WTC11 (cell line): ENCODE measurements at regions not wholly inside any gene's neighbourhood (a gene's known extent, or its start where the extent isn't known, plus 50 kb on each side); places are given as distances from the start of the nearest gene placed in this dataset.
"Not testable (repeated sequence)": the region's sequence is repeated elsewhere in the genome, so short reads cannot be mapped to it uniquely, and the experiment has no call there.

Experiments used
- CTCF ChIP-seq: fragments of 200-600 bp; IDR thresholded peaks from 2 replicates; pipeline ENCODE4 v1.8.0; 2022; ENCODE audit warnings: antibody characterized with exemption
- E2F1 ChIP-seq: sonication (generic); formaldehyde crosslinking; IDR thresholded peaks from 2 replicates; pipeline ENCODE4 v1.8.0; 2022; ENCODE audit warnings: mild to moderate bottlenecking, missing genetic modification reagents
- ELF4 ChIP-seq: sonication (generic); formaldehyde crosslinking; IDR thresholded peaks from 2 replicates; pipeline ENCODE4 v1.8.1; 2022; ENCODE audit warnings: low read depth, mild to moderate bottlenecking, moderate library complexity, missing genetic modification reagents
- MXD4 ChIP-seq: fragments of 250-450 bp; sonication (Bioruptor Pico); IDR thresholded peaks from 2 replicates; pipeline ENCODE4 v1.8.0; 2021; ENCODE audit warnings: mild to moderate bottlenecking, moderate library complexity, borderline replicate concordance
- MYBL2 ChIP-seq: sonication (generic); formaldehyde crosslinking; IDR thresholded peaks from 2 replicates; pipeline ENCODE4 v1.8.1; 2023; ENCODE audit warnings: mild to moderate bottlenecking, moderate library complexity, missing genetic modification reagents
- NR2C2 ChIP-seq: sonication (generic); formaldehyde crosslinking; IDR thresholded peaks from 2 replicates; pipeline ENCODE4 v1.8.0; 2022; ENCODE audit warnings: mild to moderate bottlenecking, missing genetic modification reagents
- NR3C1 ChIP-seq: sonication (generic); formaldehyde crosslinking; conservative IDR thresholded peaks from 2 replicates; pipeline ENCODE4 v1.8.1; 2023; ENCODE audit warnings: low read depth, mild to moderate bottlenecking, missing genetic modification reagents
- SP1 ChIP-seq: sonication (generic); formaldehyde crosslinking; conservative IDR thresholded peaks from 2 replicates; pipeline ENCODE4 v1.8.1; 2022; ENCODE audit warnings: missing genetic modification reagents
- TEAD4 ChIP-seq: sonication (generic); formaldehyde crosslinking; IDR thresholded peaks from 2 replicates; pipeline ENCODE4 v1.8.0; 2022; ENCODE audit warnings: mild to moderate bottlenecking, missing genetic modification reagents
- ZNF219 ChIP-seq: sonication (generic); formaldehyde crosslinking; IDR thresholded peaks from 2 replicates; pipeline ENCODE4 v1.8.0; 2023; ENCODE audit warnings: missing genetic modification reagents, mild to moderate bottlenecking, borderline replicate concordance
- ZNF423 ChIP-seq: fragments of 250-450 bp; sonication (Bioruptor Pico); IDR thresholded peaks from 2 replicates; pipeline ENCODE4 v2.1.2; 2022; ENCODE audit warnings: mild to moderate bottlenecking, moderate library complexity
- ZNF425 ChIP-seq: fragments of 250-450 bp; sonication (Bioruptor Pico); conservative IDR thresholded peaks from 2 replicates; pipeline ENCODE4 v1.9.0; 2021; ENCODE audit warnings: mild to moderate bottlenecking
- TF ChIP-seq, protein P1 (sequence below): sonication (generic); formaldehyde crosslinking; conservative IDR thresholded peaks from 2 replicates; pipeline ENCODE4 v1.8.1; 2023; ENCODE audit warnings: mild to moderate bottlenecking, low read depth, missing genetic modification reagents, moderate library complexity
- TF ChIP-seq, protein P2 (sequence below): sonication (generic); formaldehyde crosslinking; IDR thresholded peaks from 2 replicates; pipeline ENCODE4 v1.8.1; 2022; ENCODE audit warnings: low read depth, missing genetic modification reagents, borderline replicate concordance

DNA sequence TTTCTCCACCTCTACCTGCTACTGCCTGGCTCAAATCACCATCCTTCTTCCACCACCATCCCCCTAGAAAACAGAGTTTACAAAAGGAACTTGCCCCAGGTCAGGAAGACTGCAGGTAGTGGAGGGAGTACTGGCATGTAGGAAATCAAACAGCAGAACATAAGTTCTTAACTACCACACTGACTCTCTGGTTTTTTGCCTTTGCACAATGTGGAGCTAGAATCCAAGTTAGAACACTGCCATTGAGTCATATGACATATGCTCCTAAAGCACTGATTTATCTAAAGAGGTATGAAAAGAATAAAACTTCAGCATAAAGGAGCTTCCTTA lies 81.9 kb downstream of the SYT15 start:
- not testable (repeated sequence) for TF ChIP-seq CTCF; MXD4; NR2C2 (CRISPR knock-in tag); ZNF423; NR3C1 (CRISPR knock-in tag); E2F1 (CRISPR knock-in tag); ZNF425 (CRISPR knock-in tag); SP1 (CRISPR knock-in tag); MYBL2 (CRISPR knock-in tag); TEAD4 (CRISPR knock-in tag); ZNF219 (CRISPR knock-in tag); ELF4 (CRISPR knock-in tag)
- TF ChIP-seq, protein P1, sequence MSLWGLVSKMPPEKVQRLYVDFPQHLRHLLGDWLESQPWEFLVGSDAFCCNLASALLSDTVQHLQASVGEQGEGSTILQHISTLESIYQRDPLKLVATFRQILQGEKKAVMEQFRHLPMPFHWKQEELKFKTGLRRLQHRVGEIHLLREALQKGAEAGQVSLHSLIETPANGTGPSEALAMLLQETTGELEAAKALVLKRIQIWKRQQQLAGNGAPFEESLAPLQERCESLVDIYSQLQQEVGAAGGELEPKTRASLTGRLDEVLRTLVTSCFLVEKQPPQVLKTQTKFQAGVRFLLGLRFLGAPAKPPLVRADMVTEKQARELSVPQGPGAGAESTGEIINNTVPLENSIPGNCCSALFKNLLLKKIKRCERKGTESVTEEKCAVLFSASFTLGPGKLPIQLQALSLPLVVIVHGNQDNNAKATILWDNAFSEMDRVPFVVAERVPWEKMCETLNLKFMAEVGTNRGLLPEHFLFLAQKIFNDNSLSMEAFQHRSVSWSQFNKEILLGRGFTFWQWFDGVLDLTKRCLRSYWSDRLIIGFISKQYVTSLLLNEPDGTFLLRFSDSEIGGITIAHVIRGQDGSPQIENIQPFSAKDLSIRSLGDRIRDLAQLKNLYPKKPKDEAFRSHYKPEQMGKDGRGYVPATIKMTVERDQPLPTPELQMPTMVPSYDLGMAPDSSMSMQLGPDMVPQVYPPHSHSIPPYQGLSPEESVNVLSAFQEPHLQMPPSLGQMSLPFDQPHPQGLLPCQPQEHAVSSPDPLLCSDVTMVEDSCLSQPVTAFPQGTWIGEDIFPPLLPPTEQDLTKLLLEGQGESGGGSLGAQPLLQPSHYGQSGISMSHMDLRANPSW (CRISPR knock-in tag), result not testable (repeated sequence)
- TF ChIP-seq, protein P2, sequence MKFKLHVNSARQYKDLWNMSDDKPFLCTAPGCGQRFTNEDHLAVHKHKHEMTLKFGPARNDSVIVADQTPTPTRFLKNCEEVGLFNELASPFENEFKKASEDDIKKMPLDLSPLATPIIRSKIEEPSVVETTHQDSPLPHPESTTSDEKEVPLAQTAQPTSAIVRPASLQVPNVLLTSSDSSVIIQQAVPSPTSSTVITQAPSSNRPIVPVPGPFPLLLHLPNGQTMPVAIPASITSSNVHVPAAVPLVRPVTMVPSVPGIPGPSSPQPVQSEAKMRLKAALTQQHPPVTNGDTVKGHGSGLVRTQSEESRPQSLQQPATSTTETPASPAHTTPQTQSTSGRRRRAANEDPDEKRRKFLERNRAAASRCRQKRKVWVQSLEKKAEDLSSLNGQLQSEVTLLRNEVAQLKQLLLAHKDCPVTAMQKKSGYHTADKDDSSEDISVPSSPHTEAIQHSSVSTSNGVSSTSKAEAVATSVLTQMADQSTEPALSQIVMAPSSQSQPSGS, result not testable (repeated sequence)
